CD4-positive, CD25-positive, alpha-beta regulatory T cell (primary cell): ENCODE measurements at regions not wholly inside any gene's neighbourhood (a gene's known extent, or its start where the extent isn't known, plus 50 kb on each side); places are given as distances from the start of the nearest gene placed in this dataset.

ENCODE experiments used
- ATAC-seq, 2 donors: fragments of 150-1000 bp; cut with Tn5 transposase; one replicate each; pipeline ENCODE4 v1.10.0; 2021; ENCODE audit warnings: low read depth in 2 of 2, moderate number of reproducible peaks in 2 of 2, moderate library complexity in 1 of 2
- DNase-seq, 3 donors: peaks; one replicate each; pipeline versions ENCODE4 v3.0.0 to v3.0.0-alpha.2; 2012 to 2022; ENCODE audit warnings: mixed read lengths in 1 of 3
- H3K27ac ChIP-seq: one replicate; pipeline ENCODE4 v1.7.0; 2013; ENCODE audit warnings: mild to moderate bottlenecking, low read length; ENCODE audit not compliant: insufficient read depth, poor library complexity, severe bottlenecking
- H3K27me3 ChIP-seq: one replicate; pipeline ENCODE4 v1.7.0; 2013; ENCODE audit warnings: low read length; ENCODE audit not compliant: control insufficient read depth, insufficient read depth
- H3K36me3 ChIP-seq: one replicate; pipeline ENCODE4 v1.7.0; 2013; ENCODE audit warnings: mild to moderate bottlenecking, low read length, moderate library complexity; ENCODE audit not compliant: control insufficient read depth, insufficient read depth
- H3K4me1 ChIP-seq: 2 replicates; pipeline ENCODE4 v1.7.0; 2013; ENCODE audit warnings: mild to moderate bottlenecking, low read length; ENCODE audit not compliant: insufficient read depth, control insufficient read depth, poor library complexity, severe bottlenecking
- H3K4me3 ChIP-seq: one replicate; pipeline ENCODE4 v1.7.0; 2013; ENCODE audit warnings: low read depth, mild to moderate bottlenecking, low read length, moderate library complexity
- H3K9me3 ChIP-seq, 2 experiments: 1 replicate in 1 of 2; 2 replicates in 1 of 2; pipeline ENCODE4 v1.7.0; 2013; ENCODE audit warnings: low read length in 2 of 2, mild to moderate bottlenecking in 1 of 2, moderate library complexity in 1 of 2; ENCODE audit not compliant: control insufficient read depth in 2 of 2
- H3K27ac Mint-ChIP-seq, 3 donors: one replicate each; pipeline ENCODE4 v1.8.0; 2020 to 2022; ENCODE audit warnings: mild to moderate bottlenecking in 3 of 3, mixed read lengths in 3 of 3, moderate library complexity in 2 of 3
- H3K27me3 Mint-ChIP-seq: one replicate; pipeline ENCODE4 v1.8.0; 2022; ENCODE audit warnings: mild to moderate bottlenecking, mixed read lengths
- H3K36me3 Mint-ChIP-seq: one replicate; pipeline ENCODE4 v1.8.0; 2020; ENCODE audit warnings: mixed read lengths
- H3K4me1 Mint-ChIP-seq, 4 donors: one replicate each; pipeline ENCODE4 v1.8.0; 2020 to 2022; ENCODE audit warnings: mixed read lengths in 4 of 4, mild to moderate bottlenecking in 1 of 4
- H3K4me3 Mint-ChIP-seq, 4 donors: one replicate each; pipeline ENCODE4 v1.8.0; 2020 to 2022; ENCODE audit warnings: mild to moderate bottlenecking in 4 of 4, mixed read lengths in 4 of 4, moderate library complexity in 3 of 4
- H3K9me3 Mint-ChIP-seq, 7 donors: one replicate each; pipeline ENCODE4 v1.8.0; 2020 to 2022; ENCODE audit warnings: mixed read lengths in 7 of 7, mild to moderate bottlenecking in 3 of 7, moderate library complexity in 2 of 7

DNA sequence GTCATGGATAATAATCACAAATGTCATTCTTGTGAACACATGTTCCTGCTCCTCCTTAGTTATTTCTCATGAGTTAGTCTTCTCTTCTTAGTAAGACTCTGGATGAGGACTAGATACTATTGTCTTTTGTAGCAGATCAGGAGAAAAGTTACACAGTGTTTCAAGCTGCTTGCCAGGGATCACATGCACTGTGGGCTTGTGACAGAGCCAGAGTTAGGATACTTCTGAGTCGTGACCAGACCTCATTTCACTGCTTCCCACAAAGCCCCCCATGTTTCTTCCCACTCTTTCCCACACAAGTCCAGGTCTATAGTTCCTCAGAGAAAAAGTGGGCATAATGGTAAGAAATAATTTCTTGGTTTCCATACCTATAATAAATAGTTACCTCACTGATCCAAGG lies 80.2 kb upstream of the LRATD1 start:
- no peaks in the 10 kb centered on the region for H3K36me3 Mint-ChIP-seq
- no peak for ATAC-seq
- H3K4me3 ChIP-seq, result no peak overlapping the region
- no peaks in the 10 kb centered on the region for H3K27me3 Mint-ChIP-seq
- H3K27ac Mint-ChIP-seq, result no peak overlapping the region
- H3K4me3 Mint-ChIP-seq, result no peak overlapping the region
- H3K27ac ChIP-seq, result no peak overlapping the region
- H3K4me1 ChIP-seq, result no peaks in the 10 kb centered on the region
- DNase-seq, result no peak
- no peaks in the 10 kb centered on the region for H3K27me3 ChIP-seq
- H3K9me3 Mint-ChIP-seq, result peaks cover 0 to 4% (median 0%) of the 10 kb centered on the region in 7 donors
- H3K36me3 ChIP-seq, result no peaks in the 10 kb centered on the region
- H3K4me1 Mint-ChIP-seq, result no peaks in the 10 kb centered on the region
- H3K9me3 ChIP-seq, result no peaks in the 10 kb centered on the region

DNA sequence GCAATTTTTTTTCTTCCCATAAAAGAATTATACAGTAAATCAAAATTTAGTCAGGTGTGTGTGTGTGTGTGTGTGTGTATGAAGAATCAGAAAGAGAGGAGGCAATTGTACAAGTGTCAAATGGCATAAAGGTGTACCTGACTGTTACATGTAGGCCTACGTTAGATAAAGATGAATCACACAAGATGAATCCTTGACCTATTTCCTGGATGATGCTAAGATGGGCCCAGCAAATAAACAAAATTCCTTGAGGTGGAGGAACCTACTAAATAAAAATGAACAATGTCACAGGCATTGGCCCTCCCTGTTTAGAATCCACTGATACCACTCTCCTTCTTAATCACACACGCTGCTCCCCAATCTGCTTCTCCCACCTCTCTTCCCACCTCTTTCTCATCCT lies 79.7 kb upstream of the LRATD1 start:
- Histone ChIP-seq H3K27me3 (no peaks in the 10 kb centered on the region), H3K9me3 (no peaks in the 10 kb centered on the region), H3K4me1 (no peaks in the 10 kb centered on the region), H3K27ac (no peak overlapping the region), H3K4me3 (no peak overlapping the region), H3K36me3 (no peaks in the 10 kb centered on the region)
- H3K27ac Mint-ChIP-seq, result no peak overlapping the region
- H3K9me3 Mint-ChIP-seq, result peaks cover 0 to 4% (median 0%) of the 10 kb centered on the region in 7 donors
- ATAC-seq, result no peak
- H3K36me3 Mint-ChIP-seq, result no peaks in the 10 kb centered on the region
- no peaks in the 10 kb centered on the region for H3K27me3 Mint-ChIP-seq
- no peaks in the 10 kb centered on the region for H3K4me1 Mint-ChIP-seq
- no peak for DNase-seq
- H3K4me3 Mint-ChIP-seq, result peak overlapping the region in 1 of 4 donors; percentile 16

DNA sequence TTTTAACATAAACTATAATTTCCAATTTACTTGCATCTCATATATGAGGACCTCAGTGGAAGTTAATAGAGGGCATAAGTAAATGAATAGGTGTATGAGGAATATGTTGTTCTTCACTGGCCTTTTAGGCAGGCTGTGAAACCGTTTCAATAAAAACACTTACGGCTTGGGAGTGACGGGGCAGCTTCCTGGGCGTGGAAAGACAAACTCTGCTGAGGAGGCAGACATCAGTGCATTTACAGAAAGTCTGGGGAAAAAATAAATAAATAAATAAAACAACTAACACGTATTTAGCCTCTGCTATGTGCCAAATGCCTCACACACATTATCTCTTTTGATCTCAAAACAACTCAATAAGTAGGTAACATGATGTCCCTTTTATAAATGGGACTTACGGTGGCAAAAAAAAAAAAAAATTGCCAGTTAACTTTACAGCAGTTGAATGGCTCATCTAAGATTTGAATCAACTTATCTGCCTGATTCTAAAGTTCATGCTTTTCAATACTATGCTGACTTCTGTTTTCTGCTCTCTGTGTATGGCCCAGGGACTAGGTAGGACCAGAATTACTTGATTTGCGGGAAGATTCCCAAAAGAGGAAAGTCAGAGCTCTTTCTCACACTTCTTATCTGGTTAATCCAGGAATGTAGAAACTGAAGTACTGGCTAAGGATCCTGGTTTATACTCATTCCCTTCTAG lies 77.5 kb upstream of the LRATD1 start:
- H3K4me1 Mint-ChIP-seq, result no peaks in the 10 kb centered on the region
- H3K27ac ChIP-seq, result no peak overlapping the region

DNA sequence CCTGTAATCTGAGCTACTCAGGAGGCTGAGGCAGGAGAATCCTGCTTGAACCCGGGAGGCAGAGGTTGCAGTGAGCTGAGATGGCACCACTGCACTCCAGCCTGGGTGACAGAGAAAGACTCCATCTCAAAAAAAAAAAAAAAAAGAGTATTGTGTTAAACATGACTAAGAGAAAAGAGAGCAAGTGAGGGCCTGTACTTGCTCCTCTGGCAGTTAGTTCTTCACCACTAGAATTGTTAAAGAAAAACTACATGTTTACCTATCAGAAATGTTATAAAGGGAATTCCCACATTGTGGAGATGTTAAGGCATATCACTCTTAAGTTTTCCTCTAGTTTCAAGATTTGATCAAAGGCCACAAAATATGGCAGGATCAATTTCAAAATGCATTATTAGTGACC lies 75.4 kb upstream of the LRATD1 start:
- H3K36me3 Mint-ChIP-seq, result no peaks in the 10 kb centered on the region
- H3K27me3 ChIP-seq, result no peaks in the 10 kb centered on the region
- no peak overlapping the region for H3K4me3 Mint-ChIP-seq
- ATAC-seq (no peak), DNase-seq (no peak)
- no peaks in the 10 kb centered on the region for H3K9me3 ChIP-seq
- H3K27ac Mint-ChIP-seq, result no peak overlapping the region
- peaks cover 0 to 3% (median 0%) of the 10 kb centered on the region in 7 donors for H3K9me3 Mint-ChIP-seq
- no peaks in the 10 kb centered on the region for H3K36me3 ChIP-seq
- no peaks in the 10 kb centered on the region for H3K4me1 Mint-ChIP-seq
- no peaks in the 10 kb centered on the region for H3K27me3 Mint-ChIP-seq
- H3K4me3 ChIP-seq, result no peak overlapping the region
- no peak overlapping the region for H3K27ac ChIP-seq
- H3K4me1 ChIP-seq, result no peaks in the 10 kb centered on the region

More for the DNA sequence above, 77.5 kb upstream of the LRATD1 start:
- Histone ChIP-seq H3K36me3 (no peaks in the 10 kb centered on the region), H3K27me3 (no peaks in the 10 kb centered on the region), H3K4me3 (no peak overlapping the region), H3K4me1 (no peaks in the 10 kb centered on the region), H3K9me3 (no peaks in the 10 kb centered on the region)
- Mint-ChIP-seq H3K9me3 (peaks cover 0 to 4% (median 0%) of the 10 kb centered on the region in 7 donors), H3K36me3 (no peaks in the 10 kb centered on the region), H3K27ac (no peak overlapping the region), H3K4me3 (no peak overlapping the region), H3K27me3 (no peaks in the 10 kb centered on the region)
- ATAC-seq (no peak), DNase-seq (no peak)

DNA sequence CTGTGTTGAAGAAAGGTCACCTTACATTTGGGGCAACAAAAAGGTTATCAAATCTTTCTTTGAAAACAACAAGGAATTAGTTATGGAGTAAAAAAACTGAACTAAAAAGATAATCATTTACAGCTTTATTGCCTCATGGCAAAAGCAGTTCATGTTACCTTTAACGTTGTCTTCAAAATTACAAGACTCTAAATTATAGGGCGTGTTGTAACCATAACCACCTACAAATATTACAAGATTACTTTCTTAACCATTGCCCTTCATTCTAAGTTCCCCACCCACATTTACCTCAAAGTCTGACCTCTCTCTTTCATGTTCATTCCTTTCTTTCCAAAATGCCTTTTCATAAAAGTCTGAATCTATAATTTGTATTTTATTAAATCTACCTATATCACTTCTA lies 74.6 kb upstream of the LRATD1 start:
- no peaks in the 10 kb centered on the region for H3K4me1 Mint-ChIP-seq
- H3K4me3 ChIP-seq, result no peak overlapping the region
- no peaks in the 10 kb centered on the region for H3K36me3 Mint-ChIP-seq
- H3K27ac ChIP-seq, result no peak overlapping the region
- no peaks in the 10 kb centered on the region for H3K9me3 ChIP-seq
- DNase-seq (no peak), ATAC-seq (no peak)
- no peaks in the 10 kb centered on the region for H3K4me1 ChIP-seq
- no peaks in the 10 kb centered on the region for H3K27me3 Mint-ChIP-seq
- H3K27ac Mint-ChIP-seq, result no peak overlapping the region
- no peaks in the 10 kb centered on the region for H3K27me3 ChIP-seq
- peaks cover 0 to 3% (median 0%) of the 10 kb centered on the region in 7 donors for H3K9me3 Mint-ChIP-seq
- no peak overlapping the region for H3K4me3 Mint-ChIP-seq
- no peaks in the 10 kb centered on the region for H3K36me3 ChIP-seq

DNA sequence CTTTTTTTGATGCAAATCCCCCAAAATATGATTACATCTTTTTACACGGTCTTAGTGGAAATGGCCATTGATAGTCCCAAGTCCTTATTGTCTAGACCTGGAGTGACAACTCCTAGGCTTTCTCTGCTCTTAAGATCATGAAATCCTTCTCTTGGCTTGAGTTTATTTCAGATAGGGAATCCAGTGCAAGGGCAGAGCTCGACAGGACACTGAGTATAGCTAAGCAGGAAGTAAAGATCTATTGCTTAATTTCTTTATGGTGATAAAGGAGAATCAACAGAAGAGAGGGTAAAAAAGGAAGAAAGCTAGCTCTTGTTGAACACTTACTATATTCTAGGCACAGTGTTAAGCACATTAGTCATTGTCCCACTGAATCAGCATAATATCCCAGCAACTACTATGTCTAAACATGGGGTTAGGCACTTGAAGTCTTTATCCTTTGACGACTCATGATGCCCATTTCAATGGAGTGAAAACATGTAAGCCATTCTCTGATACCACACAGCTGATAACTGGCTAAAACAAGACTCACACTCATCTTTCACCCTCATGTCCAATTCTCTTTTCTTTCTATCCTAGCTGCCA lies 74.1 kb upstream of the LRATD1 start:
- Mint-ChIP-seq H3K4me3 (no peak overlapping the region), H3K36me3 (no peaks in the 10 kb centered on the region), H3K27me3 (no peaks in the 10 kb centered on the region), H3K4me1 (no peaks in the 10 kb centered on the region), H3K27ac (no peak overlapping the region), H3K9me3 (peaks cover 0 to 3% (median 0%) of the 10 kb centered on the region in 7 donors)
- ATAC-seq, result no peak
- no peaks in the 10 kb centered on the region for H3K4me1 ChIP-seq
- DNase-seq, result no peak
- H3K36me3 ChIP-seq, result no peaks in the 10 kb centered on the region
- no peaks in the 10 kb centered on the region for H3K9me3 ChIP-seq
- H3K27ac ChIP-seq, result no peak overlapping the region
- no peaks in the 10 kb centered on the region for H3K27me3 ChIP-seq
- no peak overlapping the region for H3K4me3 ChIP-seq

DNA sequence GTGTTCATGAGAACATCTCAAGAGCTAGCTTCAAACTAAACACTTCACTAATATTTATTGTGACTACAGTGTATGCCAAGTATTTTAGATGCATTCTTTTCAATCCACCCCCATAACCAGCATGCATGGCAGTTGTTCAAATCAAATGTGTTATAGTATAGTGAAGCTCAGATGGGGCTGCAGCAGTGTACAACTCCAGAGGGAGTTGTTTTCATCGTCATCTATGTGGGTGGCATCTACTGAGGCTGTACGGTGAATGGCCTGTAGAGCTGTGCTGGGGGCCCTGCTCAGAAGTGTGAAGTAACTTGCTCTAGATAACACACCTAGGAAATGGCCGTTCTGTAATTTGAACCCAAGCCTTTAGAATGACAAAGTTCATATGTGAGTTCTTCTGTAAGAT lies 71.8 kb upstream of the LRATD1 start:
- Histone ChIP-seq H3K4me3 (no peak overlapping the region), H3K4me1 (no peaks in the 10 kb centered on the region), H3K9me3 (peaks cover 0 to 2% of the 10 kb centered on the region in 2 experiments), H3K27me3 (no peaks in the 10 kb centered on the region), H3K36me3 (no peaks in the 10 kb centered on the region), H3K27ac (no peak overlapping the region)
- H3K9me3 Mint-ChIP-seq, result peaks cover 0 to 3% (median 0%) of the 10 kb centered on the region in 7 donors
- H3K27me3 Mint-ChIP-seq, result no peaks in the 10 kb centered on the region
- H3K4me3 Mint-ChIP-seq, result no peak overlapping the region
- no peak overlapping the region for H3K27ac Mint-ChIP-seq
- no peak for DNase-seq
- H3K4me1 Mint-ChIP-seq, result no peaks in the 10 kb centered on the region
- no peaks in the 10 kb centered on the region for H3K36me3 Mint-ChIP-seq
- no peak for ATAC-seq

DNA sequence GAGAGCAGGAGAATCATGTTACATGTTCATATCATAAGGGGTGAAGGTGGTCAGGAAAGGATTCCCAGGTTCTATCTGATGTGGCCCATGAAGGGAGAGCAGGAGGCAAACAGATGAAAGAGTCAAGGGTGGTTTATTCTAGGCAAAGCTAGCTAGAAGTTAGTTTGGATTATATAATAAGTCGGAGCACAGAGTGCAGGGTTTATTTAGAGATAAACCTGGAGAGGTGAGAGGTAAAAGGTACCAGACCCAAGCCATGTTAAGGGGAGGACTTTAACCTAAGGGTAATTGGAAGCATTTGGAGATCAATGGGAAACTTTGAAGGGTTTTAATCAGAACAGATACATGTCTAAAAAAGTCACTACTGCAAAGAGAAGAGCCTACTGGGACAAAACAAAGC lies 69.2 kb upstream of the LRATD1 start:
- no peak overlapping the region for H3K4me3 Mint-ChIP-seq
- H3K27me3 ChIP-seq, result no peaks in the 10 kb centered on the region
- peaks cover 0 to 5% (median 0%) of the 10 kb centered on the region in 7 donors for H3K9me3 Mint-ChIP-seq
- ATAC-seq, result no peak
- no peaks in the 10 kb centered on the region for H3K27me3 Mint-ChIP-seq
- H3K4me3 ChIP-seq, result no peak overlapping the region
- H3K4me1 ChIP-seq, result no peaks in the 10 kb centered on the region
- H3K36me3 Mint-ChIP-seq, result no peaks in the 10 kb centered on the region
- H3K27ac ChIP-seq, result no peak overlapping the region
- H3K27ac Mint-ChIP-seq, result no peak overlapping the region
- no peaks in the 10 kb centered on the region for H3K4me1 Mint-ChIP-seq
- DNase-seq, result no peak
- H3K9me3 ChIP-seq, result peaks cover 0 to 2% of the 10 kb centered on the region in 2 experiments
- no peaks in the 10 kb centered on the region for H3K36me3 ChIP-seq
